ENCODE measurements at regions not wholly inside any gene's neighbourhood (a gene's known extent, or its start where the extent isn't known, plus 50 kb on each side); places are given as distances from the start of the nearest gene placed in this dataset.
A peak's percentile ranks its signal among the peaks of the same experiment; 100 is the strongest.

DNA sequence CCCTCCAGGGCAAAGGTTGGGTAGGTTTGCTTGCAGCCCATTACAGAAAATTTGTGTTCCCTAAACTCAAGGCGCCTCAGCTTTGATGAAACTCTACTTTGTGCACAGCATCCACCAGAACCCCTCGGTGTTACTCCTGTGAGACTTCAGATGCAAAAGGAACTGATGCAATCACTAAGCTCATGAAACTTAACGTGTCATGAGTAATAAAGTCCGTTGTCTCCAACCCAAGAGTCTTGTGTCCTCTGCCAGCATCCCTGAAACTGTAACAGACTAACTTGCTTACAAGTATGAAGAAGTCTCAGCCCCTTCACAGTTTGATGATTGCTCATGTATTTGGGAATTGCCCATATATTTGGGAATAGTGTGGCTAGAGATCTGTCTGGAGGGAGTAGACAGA is 74.8 kb upstream of the MARCHF10 start:
- Histone ChIP-seq H3K36me3 (ENCODE audit: control insufficient read depth, insufficient read depth, low read length) (no peaks in the 10 kb centered on the region), H3K4me1 (ENCODE audit: control insufficient read depth, insufficient read depth, low read length) (no peaks in the 10 kb centered on the region), H3K9me3 (ENCODE audit: control insufficient read depth, low read depth, low read length) (no peaks in the 10 kb centered on the region), H3K27me3 (ENCODE audit: control insufficient read depth, insufficient read depth, low read length) (no peaks in the 10 kb centered on the region), H3K27ac (ENCODE audit: low read length) (no peak overlapping the region), H3K4me3 (ENCODE audit: low read length) (no peak overlapping the region)
- WGBS (ENCODE audit: insufficient coverage, low lambda C conversion rate): no CpG with 5 or more reads among the region's 4 CpGs
- no peak for DNase-seq

DNA sequence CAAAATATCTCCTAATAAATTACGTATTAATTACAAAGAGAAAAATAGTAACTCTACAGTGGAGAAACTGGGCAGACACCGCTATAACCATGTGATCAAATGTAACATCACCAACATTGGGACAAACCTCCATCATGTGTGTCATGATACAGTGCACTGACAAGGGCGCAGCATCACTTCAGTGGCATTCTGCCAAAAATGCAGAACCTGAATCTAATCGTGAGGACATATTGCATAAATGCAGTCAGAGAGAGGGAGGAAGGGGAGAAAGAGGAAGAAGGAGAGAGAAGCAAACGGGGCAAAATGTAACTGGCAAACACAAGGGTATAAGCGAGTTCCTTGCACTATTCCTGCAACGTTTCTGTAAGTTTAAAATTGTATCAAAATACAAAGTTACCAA is 74.2 kb upstream of the MARCHF10 start:
- no peaks in the 10 kb centered on the region for H3K27me3 ChIP-seq (ENCODE audit: control insufficient read depth, insufficient read depth, low read length)
- no peaks in the 10 kb centered on the region for H3K36me3 ChIP-seq (ENCODE audit: control insufficient read depth, insufficient read depth, low read length)
- H3K4me1 ChIP-seq (ENCODE audit: control insufficient read depth, insufficient read depth, low read length): no peaks in the 10 kb centered on the region
- no peaks in the 10 kb centered on the region for H3K9me3 ChIP-seq (ENCODE audit: control insufficient read depth, low read depth, low read length)
- 90% methylated on average over 2 of the region's 7 CpGs for WGBS (ENCODE audit: insufficient coverage, low lambda C conversion rate)
- H3K4me3 ChIP-seq (ENCODE audit: low read length): no peak overlapping the region
- H3K27ac ChIP-seq (ENCODE audit: low read length): no peak overlapping the region
- DNase-seq: no peak

- no peak overlapping the region for H3K4me3 ChIP-seq (ENCODE audit: low read length)
- DNase-seq: no peak
- H3K27me3 ChIP-seq (ENCODE audit: control insufficient read depth, insufficient read depth, low read length): no peaks in the 10 kb centered on the region
- no peaks in the 10 kb centered on the region for H3K4me1 ChIP-seq (ENCODE audit: control insufficient read depth, insufficient read depth, low read length)
- no peaks in the 10 kb centered on the region for H3K9me3 ChIP-seq (ENCODE audit: control insufficient read depth, low read depth, low read length)
- no peak overlapping the region for H3K27ac ChIP-seq (ENCODE audit: low read length)
- no peaks in the 10 kb centered on the region for H3K36me3 ChIP-seq (ENCODE audit: control insufficient read depth, insufficient read depth, low read length)
Observed at GRCh38 chr17:62880120-62880519, 72.0 kb upstream of the MARCHF10 start.

DNA sequence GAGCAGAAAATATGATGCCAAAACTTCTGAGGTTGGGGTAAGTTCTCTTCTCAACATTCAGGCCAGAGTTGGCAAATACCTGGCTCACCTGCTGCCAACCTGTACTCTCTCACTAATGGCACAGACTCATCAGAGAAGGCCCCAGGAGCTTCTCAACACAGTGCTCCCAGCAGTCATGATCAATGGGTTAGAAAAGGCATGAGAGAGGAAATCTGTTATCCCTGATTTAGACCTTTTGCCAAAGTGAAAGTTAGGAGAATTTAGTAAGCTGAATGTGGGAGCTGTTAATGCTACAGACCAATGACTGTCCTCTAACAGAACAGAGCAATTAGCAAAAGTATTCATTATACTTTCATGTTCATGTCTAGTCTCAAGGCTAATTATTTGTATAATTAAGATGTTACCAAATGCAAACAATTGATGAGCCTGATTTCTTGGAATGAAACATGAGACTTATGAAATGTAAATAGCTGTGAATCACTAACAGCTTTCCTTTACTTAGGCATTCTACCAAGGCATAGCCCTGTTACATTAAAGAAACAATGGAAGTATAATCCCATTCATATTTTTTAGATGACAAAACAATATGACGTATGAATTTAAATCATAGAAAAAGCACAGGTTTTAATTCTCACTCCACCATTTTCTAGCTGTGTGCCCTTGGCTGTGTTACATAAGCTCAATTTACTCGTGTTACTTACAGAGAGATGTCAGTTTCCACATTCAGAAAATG is 68.7 kb upstream of the MARCHF10 start:
- no peak for DNase-seq
- 83% methylated on average over 1 of the region's 2 CpGs for WGBS (ENCODE audit: insufficient coverage, low lambda C conversion rate)
- no peaks in the 10 kb centered on the region for H3K36me3 ChIP-seq (ENCODE audit: control insufficient read depth, insufficient read depth, low read length)
- no peak overlapping the region for H3K4me3 ChIP-seq (ENCODE audit: low read length)
- no peaks in the 10 kb centered on the region for H3K9me3 ChIP-seq (ENCODE audit: control insufficient read depth, low read depth, low read length)
- no peaks in the 10 kb centered on the region for H3K4me1 ChIP-seq (ENCODE audit: control insufficient read depth, insufficient read depth, low read length)
- H3K27me3 ChIP-seq (ENCODE audit: control insufficient read depth, insufficient read depth, low read length): no peaks in the 10 kb centered on the region
- H3K27ac ChIP-seq (ENCODE audit: low read length): no peak overlapping the region

- no peak for DNase-seq
- no peaks in the 10 kb centered on the region for H3K27me3 ChIP-seq (ENCODE audit: control insufficient read depth, insufficient read depth, low read length)
- H3K9me3 ChIP-seq (ENCODE audit: control insufficient read depth, low read depth, low read length): no peaks in the 10 kb centered on the region
- no peak overlapping the region for H3K27ac ChIP-seq (ENCODE audit: low read length)
- no peaks in the 10 kb centered on the region for H3K4me1 ChIP-seq (ENCODE audit: control insufficient read depth, insufficient read depth, low read length)
- no peaks in the 10 kb centered on the region for H3K36me3 ChIP-seq (ENCODE audit: control insufficient read depth, insufficient read depth, low read length)
- 79% methylated on average over 2 of the region's 2 CpGs for WGBS (ENCODE audit: insufficient coverage, low lambda C conversion rate)
- H3K4me3 ChIP-seq (ENCODE audit: low read length): no peak overlapping the region
Observed at GRCh38 chr17:62876063-62876462, 67.9 kb upstream of the MARCHF10 start.

- H3K9me3 ChIP-seq (ENCODE audit: control insufficient read depth, low read depth, low read length): no peaks in the 10 kb centered on the region
- 20% methylated on average over 1 of the region's 4 CpGs for WGBS (ENCODE audit: insufficient coverage, low lambda C conversion rate)
- DNase-seq: no peak
Observed at GRCh38 chr17:62875296-62875695, 67.2 kb upstream of the MARCHF10 start.

DNA sequence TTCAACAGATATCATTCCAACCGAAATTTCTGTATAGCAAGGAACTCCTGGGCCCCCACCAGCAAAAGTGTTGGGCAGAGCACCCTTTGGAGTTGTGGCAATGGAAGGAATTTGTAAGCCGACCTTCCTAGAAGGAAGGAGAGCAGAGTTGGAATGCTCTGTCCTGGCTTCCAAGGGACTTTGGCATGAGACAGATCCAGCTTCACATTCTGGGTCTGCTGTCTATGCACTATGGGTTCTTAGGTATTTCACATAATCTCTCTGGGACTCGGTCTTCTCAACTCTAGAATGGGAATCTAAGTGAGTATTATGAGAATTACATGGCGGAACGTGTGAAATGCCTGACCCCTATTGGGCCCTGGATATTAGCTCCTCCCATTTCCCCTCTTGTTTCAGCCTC is 63.2 kb upstream of the MARCHF10 start:
- peaks cover 4% of the 10 kb centered on the region for H3K27me3 ChIP-seq (ENCODE audit: control insufficient read depth, insufficient read depth, low read length)
- 92% methylated on average over 2 of the region's 5 CpGs for WGBS (ENCODE audit: insufficient coverage, low lambda C conversion rate)
- H3K4me3 ChIP-seq (ENCODE audit: low read length): no peak overlapping the region
- H3K9me3 ChIP-seq (ENCODE audit: control insufficient read depth, low read depth, low read length): no peaks in the 10 kb centered on the region
- no peak overlapping the region for H3K27ac ChIP-seq (ENCODE audit: low read length)
- H3K4me1 ChIP-seq (ENCODE audit: control insufficient read depth, insufficient read depth, low read length): no peaks in the 10 kb centered on the region
- no peak for DNase-seq
- H3K36me3 ChIP-seq (ENCODE audit: control insufficient read depth, insufficient read depth, low read length): no peaks in the 10 kb centered on the region

More at GRCh38 chr17:62875296-62875695, 67.2 kb upstream of the MARCHF10 start:
- Histone ChIP-seq H3K36me3 (ENCODE audit: control insufficient read depth, insufficient read depth, low read length) (no peaks in the 10 kb centered on the region), H3K4me1 (ENCODE audit: control insufficient read depth, insufficient read depth, low read length) (no peaks in the 10 kb centered on the region), H3K27me3 (ENCODE audit: control insufficient read depth, insufficient read depth, low read length) (no peaks in the 10 kb centered on the region), H3K27ac (ENCODE audit: low read length) (no peak overlapping the region), H3K4me3 (ENCODE audit: low read length) (no peak overlapping the region)

DNA sequence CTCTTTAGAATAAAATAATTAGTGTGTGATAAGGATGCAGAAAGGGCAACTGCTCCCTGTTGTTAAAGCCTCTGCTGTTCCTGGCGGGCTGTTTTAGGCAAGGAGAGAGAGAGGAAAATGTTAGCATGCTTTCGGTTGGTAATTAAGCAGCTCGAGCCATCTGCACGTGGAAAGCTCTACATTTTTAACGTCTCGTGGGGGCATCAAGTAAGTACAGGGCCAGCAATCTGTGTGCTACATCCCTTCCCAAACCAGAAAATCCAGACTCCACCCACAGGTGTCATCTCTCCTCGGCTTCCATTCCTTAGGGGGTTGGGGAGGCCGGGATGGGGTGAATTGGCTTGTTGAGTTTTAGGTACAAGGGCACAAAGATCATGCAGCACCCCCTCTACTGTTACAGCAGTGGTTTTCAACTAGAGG is 62.4 kb upstream of the MARCHF10 start:
- peak in 1 of 2 donors; percentile 16 for DNase-seq
- peaks cover 7% of the 10 kb centered on the region for H3K27me3 ChIP-seq (ENCODE audit: control insufficient read depth, insufficient read depth, low read length)
- no peak overlapping the region for H3K4me3 ChIP-seq (ENCODE audit: low read length)
- no peaks in the 10 kb centered on the region for H3K4me1 ChIP-seq (ENCODE audit: control insufficient read depth, insufficient read depth, low read length)
- H3K36me3 ChIP-seq (ENCODE audit: control insufficient read depth, insufficient read depth, low read length): no peaks in the 10 kb centered on the region
- H3K27ac ChIP-seq (ENCODE audit: low read length): no peak overlapping the region
- no peaks in the 10 kb centered on the region for H3K9me3 ChIP-seq (ENCODE audit: control insufficient read depth, low read depth, low read length)
- no CpG with 5 or more reads among the region's 8 CpGs for WGBS (ENCODE audit: insufficient coverage, low lambda C conversion rate)

DNA sequence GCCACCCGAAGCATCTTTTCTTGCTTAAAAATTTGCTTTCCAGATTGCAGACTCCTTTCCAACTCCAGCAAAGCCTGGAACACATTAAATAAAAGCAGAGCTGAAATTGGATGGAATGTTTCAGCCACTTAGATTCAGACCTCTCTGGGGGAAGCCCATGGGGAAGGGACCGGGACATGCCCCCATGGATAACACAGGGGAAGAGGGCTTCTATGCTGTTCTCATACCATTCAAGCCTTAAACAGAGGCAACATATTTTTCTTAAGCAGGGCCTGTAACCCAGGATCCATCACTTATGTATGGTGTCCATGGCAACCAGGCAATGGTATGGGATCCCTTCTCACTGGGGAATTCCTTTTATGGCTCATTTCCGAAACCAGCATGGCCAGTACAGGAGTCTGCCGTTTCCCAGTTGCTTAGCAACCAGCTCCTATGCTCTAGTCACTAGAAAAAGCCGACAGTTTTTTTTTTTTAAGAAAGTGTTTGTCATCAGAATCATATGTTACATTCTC is 62.0 kb upstream of the MARCHF10 start:
- no peaks in the 10 kb centered on the region for H3K4me1 ChIP-seq (ENCODE audit: control insufficient read depth, insufficient read depth, low read length)
- H3K36me3 ChIP-seq (ENCODE audit: control insufficient read depth, insufficient read depth, low read length): no peaks in the 10 kb centered on the region
- H3K9me3 ChIP-seq (ENCODE audit: control insufficient read depth, low read depth, low read length): no peaks in the 10 kb centered on the region
- no peak overlapping the region for H3K27ac ChIP-seq (ENCODE audit: low read length)
- no CpG with 5 or more reads among the region's 5 CpGs for WGBS (ENCODE audit: insufficient coverage, low lambda C conversion rate)
- DNase-seq: peak in 1 of 2 donors; percentile 18
- peaks cover 7% of the 10 kb centered on the region for H3K27me3 ChIP-seq (ENCODE audit: control insufficient read depth, insufficient read depth, low read length)
- H3K4me3 ChIP-seq (ENCODE audit: low read length): no peak overlapping the region

DNA sequence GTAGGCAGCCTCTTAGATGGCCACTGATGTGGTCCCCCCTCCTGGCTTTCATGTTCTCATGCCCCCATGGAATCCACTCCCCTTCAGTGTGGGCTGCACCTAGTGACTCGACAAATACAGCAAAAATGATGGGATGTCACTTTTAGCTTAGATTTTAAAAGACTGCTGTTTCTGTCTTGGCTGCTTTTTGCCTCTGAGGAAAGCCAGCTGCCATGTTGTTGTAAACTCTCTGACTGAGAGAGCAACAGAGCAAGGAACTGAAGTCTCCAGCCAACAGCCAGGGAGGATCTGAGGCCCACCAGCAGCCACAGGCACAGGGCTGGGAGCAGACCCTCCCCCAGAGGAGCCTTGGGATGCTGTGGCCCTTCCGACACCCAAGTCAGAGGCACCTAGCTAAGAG is 60.6 kb upstream of the MARCHF10 start:
- DNase-seq: no peak
- WGBS (ENCODE audit: insufficient coverage, low lambda C conversion rate): no CpG with 5 or more reads among the region's 2 CpGs

DNA sequence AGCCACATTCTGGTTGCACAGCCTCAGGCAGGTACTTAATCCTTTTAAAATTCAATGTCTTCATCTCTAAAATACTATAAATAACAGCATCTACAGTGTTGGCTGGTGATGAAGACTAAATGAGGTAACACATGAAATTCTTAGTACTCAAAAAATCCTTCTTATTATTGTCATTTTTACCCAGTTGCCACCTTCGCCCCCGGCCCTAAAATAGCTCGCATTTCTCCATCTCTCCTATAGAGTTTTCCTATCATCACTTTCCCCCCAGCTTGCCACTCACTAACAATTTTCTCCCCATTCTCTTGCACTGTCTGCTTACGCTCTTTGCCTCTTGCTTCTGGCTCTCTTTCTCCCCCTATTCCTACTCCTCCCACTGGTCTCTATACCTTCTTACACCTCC is 59.9 kb upstream of the MARCHF10 start:
- H3K27me3 ChIP-seq (ENCODE audit: control insufficient read depth, insufficient read depth, low read length): peaks cover 9% of the 10 kb centered on the region
- no peak for DNase-seq
- 96% methylated on average over 4 of the region's 4 CpGs for WGBS (ENCODE audit: insufficient coverage, low lambda C conversion rate)

More for the DNA sequence above, 60.6 kb upstream of the MARCHF10 start:
- Histone ChIP-seq H3K27me3 (ENCODE audit: control insufficient read depth, insufficient read depth, low read length) (peaks cover 7% of the 10 kb centered on the region), H3K4me1 (ENCODE audit: control insufficient read depth, insufficient read depth, low read length) (no peaks in the 10 kb centered on the region), H3K4me3 (ENCODE audit: low read length) (no peak overlapping the region), H3K36me3 (ENCODE audit: control insufficient read depth, insufficient read depth, low read length) (no peaks in the 10 kb centered on the region), H3K27ac (ENCODE audit: low read length) (no peak overlapping the region), H3K9me3 (ENCODE audit: control insufficient read depth, low read depth, low read length) (no peaks in the 10 kb centered on the region)

More for the DNA sequence above, 59.9 kb upstream of the MARCHF10 start:
- Histone ChIP-seq H3K4me1 (ENCODE audit: control insufficient read depth, insufficient read depth, low read length) (no peaks in the 10 kb centered on the region), H3K27ac (ENCODE audit: low read length) (no peak overlapping the region), H3K9me3 (ENCODE audit: control insufficient read depth, low read depth, low read length) (no peaks in the 10 kb centered on the region), H3K36me3 (ENCODE audit: control insufficient read depth, insufficient read depth, low read length) (no peaks in the 10 kb centered on the region), H3K4me3 (ENCODE audit: low read length) (no peak overlapping the region)

Data from large intestine (tissue), 3 donors.